ENCODE measurements at regions not wholly inside any gene's neighbourhood (a gene's known extent, or its start where the extent isn't known, plus 50 kb on each side); places are given as distances from the start of the nearest gene placed in this dataset.

DNA sequence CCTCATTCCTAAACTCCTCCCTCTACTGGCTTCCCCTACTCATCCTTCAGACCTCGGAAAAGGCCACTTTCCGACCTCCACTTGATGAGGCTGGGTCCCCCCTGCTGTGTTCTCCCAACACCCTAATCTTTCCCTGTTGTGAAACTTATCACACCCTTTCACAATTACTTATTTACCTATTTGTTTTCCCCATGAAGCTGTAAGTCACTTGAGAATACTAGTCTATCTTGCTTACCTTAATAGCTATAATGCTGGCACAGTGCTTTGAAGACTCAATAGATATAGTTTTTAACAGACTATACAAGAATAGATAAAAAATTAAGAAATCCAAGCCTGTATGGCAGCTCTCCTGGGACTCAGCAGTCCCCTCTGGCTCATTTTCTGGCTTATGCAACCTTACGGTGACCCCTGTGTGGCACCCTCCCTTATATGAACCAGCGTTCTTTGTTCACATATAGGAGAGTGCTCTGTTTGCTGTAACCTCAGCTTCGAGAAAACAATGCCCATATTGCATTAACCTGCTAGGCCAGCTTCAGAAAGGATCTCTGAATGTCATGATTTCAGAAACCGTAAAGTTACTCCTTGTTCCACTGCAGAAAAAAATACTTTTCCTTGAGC, 220.4 kb upstream of the PKDCC start:
- no peak for DNase-seq

DNA sequence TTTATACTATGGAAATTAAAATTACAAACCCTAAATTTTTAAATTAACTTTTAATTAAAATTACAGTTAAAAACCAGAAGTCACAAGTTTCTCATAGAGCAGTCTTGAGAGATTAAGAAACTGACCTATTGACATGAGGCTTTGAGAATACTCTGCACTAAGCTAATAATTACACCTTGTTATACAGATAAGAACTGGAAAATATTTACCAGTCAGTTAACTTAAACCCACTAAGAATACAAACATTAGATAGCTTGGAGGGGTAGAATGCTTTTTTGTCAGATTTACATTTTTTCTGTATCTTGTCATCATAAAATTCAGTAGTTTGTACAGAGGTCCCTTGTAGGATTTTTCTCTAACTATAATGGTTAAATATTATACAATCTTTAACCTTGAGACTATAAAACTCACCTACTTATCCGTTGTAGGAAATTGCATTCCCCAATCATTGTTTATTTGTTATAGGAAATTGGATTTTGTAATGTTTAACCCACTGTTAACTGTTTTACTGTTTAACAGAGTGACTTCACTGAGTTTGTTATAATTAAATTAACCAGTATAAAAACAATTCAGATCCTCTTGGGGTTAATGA, 219.7 kb upstream of the PKDCC start:
- DNase-seq = no peak

DNA sequence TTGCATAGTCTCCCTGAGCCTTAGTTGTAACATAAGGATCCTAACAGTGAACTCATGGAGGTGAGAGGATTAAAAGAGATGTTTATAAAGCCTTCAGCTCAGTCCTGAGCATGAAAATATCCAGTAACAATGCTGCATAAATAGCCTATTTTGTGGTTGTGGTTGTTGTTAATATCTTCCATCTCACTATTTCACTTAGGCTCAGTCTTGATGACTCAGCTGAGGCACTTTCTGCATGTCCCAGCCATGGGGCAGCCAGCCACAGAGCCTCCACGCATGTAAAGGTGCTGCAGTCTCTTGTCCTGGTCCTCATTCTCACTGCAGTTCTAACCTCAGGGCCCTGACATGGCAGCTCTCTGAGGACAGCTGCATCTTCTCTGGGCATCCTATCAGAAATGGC, 218.8 kb upstream of the PKDCC start:
- no peak for DNase-seq

GRCh38 chr2:41830600-41830999, 217.2 kb upstream of the PKDCC start:
- no peak for DNase-seq

GRCh38 chr2:41832218-41832617, 215.6 kb upstream of the PKDCC start:
- DNase-seq = no peak

- DNase-seq = no peak
These were observed 212.4 kb upstream of the PKDCC start for GRCh38 chr2:41835401-41835800.

GRCh38 chr2:41836948-41837347, 210.9 kb upstream of the PKDCC start:
- no peak for DNase-seq

- DNase-seq = no peak
These were observed 210.2 kb upstream of the PKDCC start for GRCh38 chr2:41837610-41838009.

DNA sequence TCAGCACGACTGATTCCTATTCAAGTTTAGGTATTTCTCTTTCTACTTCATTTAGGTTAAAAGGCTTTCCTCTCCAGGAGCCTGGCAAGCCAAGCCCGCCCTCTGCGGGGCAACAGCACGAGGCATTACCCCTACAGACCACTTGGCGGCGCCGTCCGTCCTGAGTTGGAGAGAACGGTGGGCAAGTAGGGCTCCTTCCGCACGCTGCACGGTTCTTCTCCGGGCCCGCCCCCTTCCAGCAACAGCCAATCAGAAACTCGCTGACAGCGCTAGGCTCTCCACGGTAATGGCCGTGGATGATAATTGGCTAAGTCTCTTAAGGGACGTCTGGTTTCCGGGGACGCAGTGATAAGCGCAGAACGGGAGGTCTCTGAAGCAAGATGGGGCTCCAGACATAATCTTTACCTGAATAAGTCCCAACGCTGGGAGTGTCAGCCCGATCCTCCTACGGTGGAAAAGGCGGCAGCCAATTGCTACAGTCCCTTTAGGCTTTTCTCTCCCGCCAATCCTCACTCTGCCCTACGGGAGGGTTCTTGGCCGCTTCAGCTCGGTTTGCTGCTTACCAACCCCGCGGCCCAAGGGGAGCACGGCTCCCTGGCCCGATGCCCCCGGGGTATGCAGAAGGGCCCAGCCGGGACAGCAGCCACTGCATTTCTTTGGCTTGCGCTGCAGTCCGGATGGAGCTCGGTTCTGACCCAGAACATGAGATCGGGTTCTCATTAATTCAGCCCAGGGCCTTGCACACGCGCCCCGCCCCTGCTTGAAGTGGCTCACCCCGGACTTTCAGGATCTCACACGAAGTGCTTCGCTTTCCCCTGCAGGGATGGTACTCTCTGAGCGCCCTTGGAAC, 206.9 kb upstream of the PKDCC start:
- DNase-seq = peak; percentile 91

DNA sequence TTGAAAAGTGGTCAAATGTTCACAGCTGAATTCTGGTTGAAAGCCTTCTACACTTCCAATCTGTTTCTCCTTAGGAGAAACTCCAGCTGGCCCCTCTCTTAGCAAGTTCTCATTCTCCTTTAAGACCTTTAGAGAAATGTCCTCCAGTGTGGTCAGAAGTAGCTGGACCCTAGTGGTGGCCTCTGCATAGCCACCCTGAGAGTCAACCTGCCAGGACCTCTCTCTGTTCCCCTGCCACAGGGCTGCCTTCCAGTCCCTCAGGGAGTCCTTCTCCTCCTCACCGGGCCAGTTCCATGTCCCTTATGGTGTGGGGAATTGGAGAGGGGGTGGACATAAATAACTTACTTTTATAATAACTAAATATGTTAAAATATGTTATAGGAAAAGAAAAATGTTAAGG, 200.9 kb upstream of the PKDCC start:
- no peak for DNase-seq

GRCh38 chr2:41847744-41848441, 199.9 kb upstream of the PKDCC start:
- DNase-seq = no peak

GRCh38 chr2:41851554-41851953, 196.3 kb upstream of the PKDCC start:
- DNase-seq = no peak

GRCh38 chr2:41853427-41854191, 194.2 kb upstream of the PKDCC start:
- peak; percentile 21 for DNase-seq

- no peak for DNase-seq
These were observed 193.6 kb upstream of the PKDCC start for GRCh38 chr2:41854227-41854626.

DNA sequence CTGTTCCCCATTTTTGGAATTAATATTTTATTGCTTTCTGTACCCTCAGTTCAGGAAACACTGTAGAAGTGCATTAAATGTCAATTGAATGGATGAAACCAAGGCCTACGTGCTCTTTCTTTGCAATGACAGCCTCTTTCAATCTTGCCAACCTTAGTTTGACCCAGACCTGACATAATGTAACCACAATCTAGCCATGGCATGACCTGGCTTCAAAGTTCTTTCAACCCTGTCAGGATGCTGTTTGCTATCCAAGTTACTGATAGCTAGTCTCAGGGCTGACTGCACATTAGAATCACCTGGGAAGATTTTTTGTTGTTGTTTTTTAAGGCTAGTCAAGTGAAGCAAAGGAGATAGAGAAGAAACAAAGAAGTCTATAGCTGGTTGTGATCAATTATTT, 190.9 kb upstream of the PKDCC start:
- DNase-seq = no peak

DNA sequence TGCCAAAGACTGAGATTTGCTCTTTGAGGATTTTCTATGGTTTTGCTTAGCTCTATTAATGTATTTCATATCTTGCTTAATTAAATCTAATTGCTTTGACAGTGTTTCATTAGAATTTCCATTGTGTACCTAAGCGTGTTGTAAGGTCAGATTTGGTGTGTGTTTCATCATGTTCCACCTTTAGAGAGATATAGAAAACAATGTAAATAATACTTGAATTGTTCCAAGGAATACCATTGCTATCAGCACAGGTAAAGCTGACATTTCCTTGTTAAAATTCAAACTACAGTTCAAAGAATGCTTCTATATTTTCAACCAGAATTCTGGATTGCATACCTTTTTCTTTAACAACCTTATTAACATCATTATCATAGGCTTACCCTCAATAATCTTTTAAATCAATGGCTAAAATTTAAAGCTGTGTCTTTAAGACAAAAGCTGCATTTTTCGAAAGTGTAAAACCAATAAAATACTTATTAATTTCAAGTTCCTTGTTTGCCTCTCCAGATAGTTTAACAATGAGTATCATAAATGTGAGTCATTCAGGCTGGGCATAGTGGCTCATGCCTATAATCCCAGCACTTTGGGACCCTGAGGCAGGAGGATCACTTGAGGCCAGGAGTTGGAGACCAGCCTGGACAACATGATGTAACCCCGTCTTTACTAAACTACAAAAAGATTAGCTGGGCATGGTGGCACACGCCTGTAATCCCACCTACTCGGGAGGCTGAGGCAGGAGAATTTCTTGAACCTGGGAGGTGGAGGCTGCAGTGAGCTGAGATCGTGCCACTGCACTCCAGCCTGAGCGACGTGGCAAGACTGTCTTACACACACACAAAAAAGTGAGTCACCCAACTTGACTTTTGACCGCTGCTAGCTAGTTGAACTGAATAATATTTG, 188.0 kb upstream of the PKDCC start:
- DNase-seq = no peak

DNA sequence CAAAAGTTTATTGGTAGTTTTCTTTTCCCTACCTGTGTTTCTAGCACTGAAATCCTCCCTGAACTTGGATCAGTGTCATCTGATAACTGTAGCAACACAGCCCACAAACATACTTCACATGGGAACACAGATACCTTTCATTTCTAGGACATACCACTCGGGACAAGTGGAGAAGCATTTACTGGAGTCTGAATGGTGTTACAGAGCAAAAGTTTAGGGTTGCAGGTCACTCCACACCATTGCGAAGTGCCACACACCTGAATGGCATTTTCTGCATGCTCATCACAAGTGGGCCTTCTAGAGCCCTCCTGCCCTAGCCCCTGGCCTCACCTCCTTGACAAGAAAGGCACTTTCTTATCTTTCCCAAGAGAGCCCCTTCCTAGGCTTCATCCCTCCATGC, 184.8 kb upstream of the PKDCC start:
- no peak for DNase-seq

- no peak for DNase-seq
These were observed 182.6 kb upstream of the PKDCC start for GRCh38 chr2:41865263-41865662.

- DNase-seq = no peak
These were observed 180.3 kb upstream of the PKDCC start for GRCh38 chr2:41867553-41867952.

GRCh38 chr2:41869542-41870264, 178.1 kb upstream of the PKDCC start:
- no peak for DNase-seq

DNA sequence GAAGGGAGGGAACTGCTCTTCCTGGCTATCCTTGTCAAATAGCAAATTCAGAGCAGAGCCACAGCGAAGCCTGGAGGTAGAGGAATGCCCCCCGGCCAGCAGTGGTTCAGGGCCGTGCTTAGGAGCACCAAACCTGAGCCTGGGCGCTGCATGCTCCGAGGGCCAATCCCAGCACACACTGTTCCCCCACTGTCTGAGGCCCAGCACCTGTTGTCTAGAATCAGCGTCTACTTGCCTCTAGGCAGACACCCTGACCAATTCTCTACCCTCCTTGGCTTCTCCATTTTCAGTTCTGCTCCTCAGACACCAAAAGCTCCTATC, 177.6 kb upstream of the PKDCC start:
- no peak for DNase-seq
